ENCODE measurements at regions not wholly inside any gene's neighbourhood (a gene's known extent, or its start where the extent isn't known, plus 50 kb on each side); places are given as distances from the start of the nearest gene placed in this dataset.

GRCh38 chr6:163663575-163663974, 249.1 kb downstream of the QKI start:
- no peak for DNase-seq

- DNase-seq, result no peak
These were observed 248.2 kb downstream of the QKI start for GRCh38 chr6:163662604-163663225.

- peak in 1 of 2 donors; percentile 33 for DNase-seq
These were observed 246.8 kb downstream of the QKI start for GRCh38 chr6:163661272-163661671.

GRCh38 chr6:163659803-163660202, 245.3 kb downstream of the QKI start:
- no peak for DNase-seq

- no peak for DNase-seq
These were observed 241.0 kb downstream of the QKI start for GRCh38 chr6:163655217-163656121.

- no peak for DNase-seq
These were observed 237.6 kb downstream of the QKI start for GRCh38 chr6:163651915-163652668.

- DNase-seq, result no peak
These were observed 236.9 kb downstream of the QKI start for GRCh38 chr6:163651426-163651825.

- DNase-seq, result no peak
These were observed 234.3 kb downstream of the QKI start for GRCh38 chr6:163648868-163649267.

- no peak for DNase-seq
These were observed 233.1 kb downstream of the QKI start for GRCh38 chr6:163647624-163648023.

GRCh38 chr6:163646866-163647265, 232.3 kb downstream of the QKI start:
- no peak for DNase-seq

- DNase-seq, result no peak
These were observed 231.6 kb downstream of the QKI start for GRCh38 chr6:163646133-163646532.

- DNase-seq, result no peak
These were observed 231.0 kb downstream of the QKI start for GRCh38 chr6:163645560-163645959.

GRCh38 chr6:163643866-163644265, 229.3 kb downstream of the QKI start:
- DNase-seq, result no peak

GRCh38 chr6:163641706-163642105, 227.2 kb downstream of the QKI start:
- DNase-seq, result no peak

- no peak for DNase-seq
These were observed 226.1 kb downstream of the QKI start for GRCh38 chr6:163640641-163641040.

GRCh38 chr6:163637524-163637923, 223.0 kb downstream of the QKI start:
- no peak for DNase-seq

GRCh38 chr6:163635731-163636364, 221.3 kb downstream of the QKI start:
- no peak for DNase-seq

- no peak for DNase-seq
These were observed 220.8 kb downstream of the QKI start for GRCh38 chr6:163635315-163635714.

- no peak for DNase-seq
These were observed 220.0 kb downstream of the QKI start for GRCh38 chr6:163634211-163635171.

- DNase-seq, result no peak
These were observed 216.5 kb downstream of the QKI start for GRCh38 chr6:163630991-163631390.

- DNase-seq, result no peak
These were observed 216.1 kb downstream of the QKI start for GRCh38 chr6:163630572-163630971.

- no peak for DNase-seq
These were observed 215.6 kb downstream of the QKI start for GRCh38 chr6:163630096-163630495.
